ENCODE measurements at regions not wholly inside any gene's neighbourhood (a gene's known extent, or its start where the extent isn't known, plus 50 kb on each side); places are given as distances from the start of the nearest gene placed in this dataset.

- TF ChIP-seq CTCF (IDR thresholded peaks at IDR 0.05): no peak
- no peak for TF ChIP-seq POLR2A (IDR thresholded peaks at IDR 0.05)
Measured at GRCh38 chr2:10252661-10253060, 50.0 kb upstream of the HPCAL1 start.

Data from right lobe of liver (tissue), 4 donors.